H1 (cell line): ENCODE measurements at regions not wholly inside any gene's neighbourhood (a gene's known extent, or its start where the extent isn't known, plus 50 kb on each side); places are given as distances from the start of the nearest gene placed in this dataset.

Experiments
- CEBPB ChIP-seq: IDR thresholded peaks from 2 replicates; pipeline ENCODE4 v1.6.1; 2012; ENCODE audit warnings: low read depth, low read length
- E2F6 ChIP-seq: IDR thresholded peaks from 2 replicates; pipeline ENCODE4 v1.6.1; 2012; ENCODE audit warnings: inconsistent platforms
- EZH2 ChIP-seq: fragments of 200-600 bp; sonication (generic); IDR thresholded peaks from 2 replicates; pipeline ENCODE4 v1.7.1; 2012; ENCODE audit warnings: low read depth, mild to moderate bottlenecking, moderate library complexity, low read length, inconsistent platforms; ENCODE audit not compliant: severe bottlenecking
- GTF2F1 ChIP-seq: IDR thresholded peaks from 2 replicates; pipeline ENCODE4 v1.6.1; 2012; ENCODE audit warnings: low read depth, low read length, improper control_type of control experiment, borderline replicate concordance
- SP2 ChIP-seq: IDR thresholded peaks from 2 replicates; pipeline ENCODE4 v1.6.1; 2012; ENCODE audit warnings: mild to moderate bottlenecking, low read length, inconsistent platforms
- TF ChIP-seq, protein P1 (sequence below), 3 experiments: IDR thresholded peaks; 1 replicate in 2 of 3; 2 replicates in 1 of 3; pipeline versions ENCODE4 v1.5.1 to v1.6.1; 2011; ENCODE audit warnings: low read length in 3 of 3, mild to moderate bottlenecking in 3 of 3, inconsistent platforms in 2 of 3, low read depth in 1 of 3, moderate library complexity in 1 of 3; ENCODE audit not compliant: insufficient read depth in 1 of 3; ENCODE audit errors: control extremely low read depth in 1 of 3

DNA sequence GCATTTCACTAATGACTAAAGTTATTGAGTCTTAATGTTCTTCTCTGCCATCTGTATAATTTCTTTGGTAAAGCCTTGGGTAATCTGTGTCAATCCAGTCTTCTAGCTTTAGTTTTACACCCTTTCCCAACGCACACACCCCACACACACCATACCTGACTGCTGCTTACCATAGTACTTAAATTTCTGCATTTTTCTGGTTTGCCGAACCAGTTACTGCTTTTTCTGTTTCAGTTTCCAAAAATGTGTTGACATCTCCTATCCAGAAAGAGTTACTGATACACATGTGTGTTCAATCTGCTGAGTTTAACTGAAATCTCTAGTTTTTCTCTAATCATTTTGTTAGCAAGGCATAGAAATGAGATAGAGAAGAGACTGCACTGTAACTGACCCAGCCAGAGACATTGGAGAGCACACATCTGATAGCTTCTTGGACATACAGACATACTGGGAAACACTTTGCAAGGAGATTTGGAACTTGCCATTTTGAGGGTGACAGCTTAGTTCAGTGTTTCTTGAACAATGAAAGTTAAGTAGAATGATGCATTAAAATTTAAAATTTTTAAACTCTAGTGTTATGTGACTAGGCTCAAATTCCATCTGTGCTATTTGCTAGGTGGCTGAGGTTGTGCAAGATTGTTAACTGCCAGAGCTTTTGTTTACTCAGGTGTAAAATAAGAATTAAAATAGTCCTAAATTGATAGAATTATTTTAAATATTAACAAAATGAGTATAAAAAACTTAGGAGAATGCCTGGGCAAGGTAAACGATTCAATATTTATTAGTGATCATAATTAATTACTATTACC lies 807.6 kb downstream of the DNAJB9 start:
- TF ChIP-seq, protein P1, sequence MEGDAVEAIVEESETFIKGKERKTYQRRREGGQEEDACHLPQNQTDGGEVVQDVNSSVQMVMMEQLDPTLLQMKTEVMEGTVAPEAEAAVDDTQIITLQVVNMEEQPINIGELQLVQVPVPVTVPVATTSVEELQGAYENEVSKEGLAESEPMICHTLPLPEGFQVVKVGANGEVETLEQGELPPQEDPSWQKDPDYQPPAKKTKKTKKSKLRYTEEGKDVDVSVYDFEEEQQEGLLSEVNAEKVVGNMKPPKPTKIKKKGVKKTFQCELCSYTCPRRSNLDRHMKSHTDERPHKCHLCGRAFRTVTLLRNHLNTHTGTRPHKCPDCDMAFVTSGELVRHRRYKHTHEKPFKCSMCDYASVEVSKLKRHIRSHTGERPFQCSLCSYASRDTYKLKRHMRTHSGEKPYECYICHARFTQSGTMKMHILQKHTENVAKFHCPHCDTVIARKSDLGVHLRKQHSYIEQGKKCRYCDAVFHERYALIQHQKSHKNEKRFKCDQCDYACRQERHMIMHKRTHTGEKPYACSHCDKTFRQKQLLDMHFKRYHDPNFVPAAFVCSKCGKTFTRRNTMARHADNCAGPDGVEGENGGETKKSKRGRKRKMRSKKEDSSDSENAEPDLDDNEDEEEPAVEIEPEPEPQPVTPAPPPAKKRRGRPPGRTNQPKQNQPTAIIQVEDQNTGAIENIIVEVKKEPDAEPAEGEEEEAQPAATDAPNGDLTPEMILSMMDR (IDR thresholded peaks at IDR 0.05; ENCODE audit: control extremely low read depth in 1 of 3, insufficient read depth in 1 of 3, low read depth in 1 of 3, low read length in 3 of 3): no peak
- TF ChIP-seq E2F6 (no peak), EZH2 (no peak), SP2 (no peak), GTF2F1 (no peak), CEBPB (no peak)
